Right forelimb (tissue), 1 donor: ENCODE measurements at regions not wholly inside any gene's neighbourhood (a gene's known extent, or its start where the extent isn't known, plus 50 kb on each side); places are given as distances from the start of the nearest gene placed in this dataset.
"Not testable (repeated sequence)": the region's sequence is repeated elsewhere in the genome, so short reads cannot be mapped to it uniquely, and the experiment has no call there.

ENCODE experiments used
- DNase-seq: peaks from one replicate; pipeline ENCODE4 v3.0.0-alpha.2; 2018

DNA sequence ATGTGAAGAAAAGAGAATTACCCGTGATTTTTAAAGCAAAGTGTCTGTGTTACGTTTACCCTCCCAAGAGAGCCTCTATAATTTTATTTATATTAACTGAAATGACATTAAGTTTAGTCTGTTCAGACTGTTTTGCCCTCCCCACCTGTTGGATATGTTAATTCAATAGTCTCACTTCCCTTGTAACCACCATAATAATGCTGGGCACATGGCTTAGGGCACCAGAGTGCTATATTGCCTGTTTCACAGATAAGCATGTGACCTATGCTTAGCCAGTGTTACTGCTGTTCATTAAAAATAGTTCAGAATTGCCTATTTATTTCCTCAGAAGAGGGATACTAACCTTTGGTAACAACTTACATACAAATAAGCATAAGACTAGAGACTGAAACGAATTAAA lies 446.2 kb downstream of the FAT4 start:
- no peak for DNase-seq

- no peak for DNase-seq
Observed at GRCh38 chr4:125762537-125762936, 447.8 kb downstream of the FAT4 start.

DNA sequence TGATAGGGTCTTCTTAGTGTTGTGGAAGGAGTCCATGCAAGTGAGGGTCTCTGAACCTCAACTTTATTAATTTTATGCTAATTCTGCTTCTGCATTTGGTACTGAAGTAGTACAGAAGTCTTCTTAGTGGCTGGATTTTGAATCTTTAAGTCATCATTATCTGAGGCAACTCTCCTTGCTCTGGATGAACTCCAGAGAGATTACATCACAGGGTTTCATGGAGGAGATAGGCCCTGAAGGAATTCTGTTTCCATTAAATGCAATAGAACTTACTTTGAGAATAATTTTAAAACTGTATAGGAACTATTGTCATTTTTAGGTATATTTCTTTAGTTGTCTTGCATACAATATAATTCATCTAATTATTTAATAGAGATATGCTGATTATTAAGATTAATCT lies 451.2 kb downstream of the FAT4 start:
- DNase-seq: no peak

GRCh38 chr4:125770814-125771398 lies 456.2 kb downstream of the FAT4 start:
- no peak for DNase-seq

DNA sequence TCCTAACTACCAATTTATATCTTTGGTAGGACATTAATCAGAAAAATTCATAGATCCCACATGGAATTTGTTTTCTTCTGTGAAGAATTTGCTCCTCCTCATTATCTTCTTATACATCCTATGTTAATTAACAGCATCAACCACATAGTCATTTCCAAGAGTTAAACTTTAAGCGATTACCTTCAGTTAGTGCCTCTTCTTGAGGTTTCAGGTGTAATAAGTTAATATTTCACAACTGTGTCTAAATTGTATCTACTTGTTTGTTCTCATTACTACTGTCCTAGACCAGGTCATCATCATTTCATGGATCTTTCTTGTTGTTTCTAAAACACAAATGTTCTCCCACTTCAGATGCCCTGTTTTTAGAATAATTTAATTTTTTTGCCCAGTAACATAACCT lies 457.9 kb downstream of the FAT4 start:
- no peak for DNase-seq

DNA sequence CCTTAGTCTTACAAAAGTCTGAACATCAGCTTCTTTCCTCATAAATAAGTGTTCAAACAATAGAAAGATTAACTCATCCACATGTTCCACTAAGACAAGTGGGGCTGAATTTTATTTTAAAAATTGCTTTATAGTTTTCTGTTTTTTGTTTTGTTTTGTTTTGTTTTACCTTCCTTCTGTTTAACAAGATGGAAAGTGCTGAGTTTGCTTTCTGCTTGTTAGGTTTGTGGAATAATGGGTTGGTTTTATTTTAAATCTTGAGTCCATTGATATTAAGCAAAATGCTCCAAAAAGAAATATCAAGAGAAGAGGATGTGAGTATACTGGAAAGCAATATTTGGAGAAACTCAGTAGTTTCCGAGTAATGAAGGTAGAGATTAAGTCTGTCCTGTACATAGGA lies 458.7 kb downstream of the FAT4 start:
- DNase-seq: no peak

DNA sequence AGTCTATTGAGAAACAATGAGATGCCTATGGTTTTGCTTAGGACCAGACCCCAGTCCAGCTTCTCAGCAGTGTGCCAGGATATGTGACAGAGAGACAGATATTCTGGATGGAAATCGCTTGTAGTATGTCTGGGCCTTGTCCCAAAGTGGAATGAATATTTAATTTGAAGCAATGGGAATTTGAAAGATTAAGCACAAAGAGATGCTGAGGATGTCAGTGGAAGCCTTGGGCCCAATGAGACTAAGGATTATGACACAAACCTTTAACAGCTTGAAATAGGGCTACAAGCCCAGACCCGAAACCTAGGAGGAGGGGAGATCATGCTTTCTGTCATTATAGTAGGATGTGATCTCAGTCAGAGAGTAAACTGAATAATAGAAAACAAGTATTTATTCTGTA lies 459.2 kb downstream of the FAT4 start:
- no peak for DNase-seq

- DNase-seq: no peak
Observed at GRCh38 chr4:125776146-125776545, 461.4 kb downstream of the FAT4 start.

- DNase-seq: no peak
Observed at GRCh38 chr4:125780164-125780563, 465.4 kb downstream of the FAT4 start.

GRCh38 chr4:125780747-125781146 lies 466.0 kb downstream of the FAT4 start:
- no peak for DNase-seq

DNA sequence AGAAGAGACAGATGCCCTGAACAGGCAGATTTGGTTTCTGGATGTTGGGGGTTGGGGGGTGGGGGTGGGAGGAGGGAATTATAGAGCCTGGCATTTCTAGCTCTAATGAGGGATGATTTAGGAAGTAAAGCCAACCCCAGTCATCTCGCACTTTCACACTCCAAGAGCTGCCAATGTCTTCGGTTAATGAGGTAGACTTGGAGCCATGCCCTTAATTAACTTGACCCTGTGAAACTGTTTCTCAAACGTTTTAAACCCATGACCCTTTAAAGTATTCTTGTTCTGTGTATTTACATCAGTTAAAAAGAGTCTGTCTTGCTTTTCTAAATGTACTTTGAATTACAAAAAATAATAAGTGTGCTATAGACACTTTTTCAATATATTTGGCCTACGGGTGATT lies 466.9 kb downstream of the FAT4 start:
- DNase-seq: no peak

GRCh38 chr4:125784741-125785140 lies 470.0 kb downstream of the FAT4 start:
- DNase-seq: no peak

DNA sequence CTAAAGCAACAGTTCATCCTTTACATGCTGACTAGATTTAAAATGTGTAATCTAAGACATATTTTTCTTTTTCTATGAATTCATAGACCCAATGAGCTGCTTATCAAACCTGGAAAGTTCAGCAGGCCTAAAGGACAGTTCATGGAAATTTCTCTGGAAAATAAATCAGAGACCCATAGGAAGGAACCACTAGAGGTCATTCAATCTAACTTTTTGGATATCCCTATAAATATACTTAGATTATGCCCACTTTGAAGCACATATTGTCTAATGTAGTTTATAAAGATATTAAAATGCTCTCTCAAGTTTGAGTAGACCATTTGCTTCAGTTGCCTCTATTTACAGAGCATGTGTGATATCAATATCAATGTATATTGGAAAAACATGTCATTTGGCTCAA lies 473.0 kb downstream of the FAT4 start:
- no peak for DNase-seq

DNA sequence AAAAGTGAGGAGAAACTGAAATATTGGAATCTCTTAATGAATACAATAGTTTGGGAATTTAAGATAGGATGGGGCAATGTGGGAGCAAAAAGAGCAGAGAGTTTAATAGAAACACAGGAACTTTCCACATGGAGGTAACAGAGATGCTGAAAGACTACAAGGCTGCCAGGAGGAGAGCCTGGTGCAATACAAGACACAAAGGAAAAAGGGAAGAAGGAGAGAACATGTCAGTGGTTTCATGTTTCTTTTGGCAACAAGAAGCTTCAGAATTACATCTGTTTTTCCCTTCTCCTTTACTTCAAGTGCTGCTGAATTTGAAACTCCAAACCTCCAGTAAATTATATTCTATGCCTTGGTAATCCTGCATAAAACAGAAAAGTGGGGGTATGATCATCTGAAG lies 474.3 kb downstream of the FAT4 start:
- no peak for DNase-seq

DNA sequence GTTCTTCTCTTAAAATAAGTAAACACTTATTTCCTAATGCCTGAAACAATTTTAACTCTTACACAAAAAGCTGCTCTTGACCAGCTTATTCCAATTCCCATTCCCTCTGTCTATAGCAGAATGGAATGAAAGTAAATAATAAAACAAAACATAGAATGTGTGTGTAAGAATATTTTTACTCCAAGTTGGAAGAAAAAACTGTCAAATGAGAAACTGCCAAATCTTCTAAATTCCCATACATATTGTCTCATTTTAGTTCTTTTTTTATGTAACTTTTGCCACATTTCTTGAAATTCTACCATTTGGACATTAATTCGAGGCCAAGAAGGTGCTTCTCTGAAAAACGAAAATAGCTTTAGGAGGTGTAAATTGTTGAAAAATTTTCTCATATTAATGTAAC lies 477.1 kb downstream of the FAT4 start:
- DNase-seq: no peak

DNA sequence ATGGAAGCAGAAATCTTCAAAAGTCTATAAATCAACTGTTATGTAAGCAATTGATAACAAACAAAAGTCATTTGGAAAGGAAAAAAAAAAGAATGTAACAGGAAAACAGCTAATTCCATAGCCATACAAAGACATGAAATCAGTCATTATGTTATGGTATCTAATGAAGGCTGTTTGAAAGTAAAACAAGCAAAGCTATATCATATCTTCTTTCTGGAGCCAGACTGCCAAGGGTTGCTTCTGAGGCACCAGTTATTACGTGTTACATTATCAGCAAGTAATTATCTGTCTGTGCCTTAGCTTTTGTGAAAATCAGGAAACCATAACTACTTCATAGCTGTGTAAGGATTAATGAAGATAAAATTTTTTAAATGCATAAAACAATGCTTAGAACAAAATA lies 480.2 kb downstream of the FAT4 start:
- no peak for DNase-seq

GRCh38 chr4:125796138-125796537 lies 481.4 kb downstream of the FAT4 start:
- no peak for DNase-seq

GRCh38 chr4:125797621-125798020 lies 482.9 kb downstream of the FAT4 start:
- DNase-seq: not testable (repeated sequence)

DNA sequence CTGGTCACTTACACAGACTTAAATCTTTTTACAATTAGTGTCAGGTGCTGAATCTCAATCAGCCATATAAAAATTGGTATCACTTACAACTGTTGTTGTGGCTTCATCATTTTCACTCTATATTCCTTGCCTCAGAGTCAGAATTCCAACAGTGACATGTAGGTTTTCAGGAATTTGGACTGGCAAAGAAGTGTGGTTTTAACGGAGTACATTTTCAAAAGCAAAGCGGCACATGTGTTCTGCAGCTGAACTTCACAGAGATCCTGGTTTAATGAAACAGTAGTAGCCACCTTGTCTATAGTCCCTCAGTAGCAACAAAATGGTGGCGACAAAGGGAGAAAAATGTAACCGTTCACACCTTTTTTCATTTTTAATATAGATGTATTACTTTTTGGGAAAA lies 486.6 kb downstream of the FAT4 start:
- DNase-seq: no peak

GRCh38 chr4:125801924-125802323 lies 487.2 kb downstream of the FAT4 start:
- no peak for DNase-seq

DNA sequence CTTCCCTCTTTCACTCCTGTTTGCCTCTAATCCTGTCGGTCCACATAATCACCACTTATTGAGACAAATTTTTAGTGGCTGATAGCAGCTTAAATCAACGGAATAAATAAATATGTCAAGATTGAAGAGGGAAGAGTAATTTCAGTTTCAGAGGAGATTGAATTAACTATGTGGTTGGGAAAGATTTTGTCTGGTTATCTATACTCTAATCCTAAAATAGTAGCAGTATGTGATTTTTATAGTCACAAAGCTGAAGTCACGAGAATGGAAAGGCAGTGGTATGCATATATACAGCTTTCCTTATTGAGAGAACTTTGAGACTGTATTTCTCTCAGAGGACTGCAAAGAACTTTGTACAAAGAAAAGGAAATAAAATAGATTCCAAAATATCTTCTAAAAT lies 493.3 kb downstream of the FAT4 start:
- no peak for DNase-seq

DNA sequence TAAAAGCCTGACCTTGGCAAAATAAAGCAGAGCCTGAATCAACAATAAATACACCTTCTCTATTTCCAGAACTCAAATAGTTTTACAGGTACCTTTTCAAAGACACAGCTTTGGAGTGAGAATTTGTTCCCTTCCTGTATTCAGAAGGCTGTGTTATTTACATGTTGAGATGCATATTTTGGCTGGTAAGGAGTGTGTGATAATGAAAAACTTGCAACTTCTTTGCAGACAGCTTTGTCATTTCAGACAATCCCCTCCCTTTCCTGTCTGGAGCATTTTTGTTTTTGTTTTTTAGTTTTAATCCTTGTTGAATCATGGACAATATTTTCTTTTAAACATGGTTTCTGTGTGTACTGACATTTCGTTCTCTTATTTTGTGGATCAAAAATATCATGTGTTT lies 493.8 kb downstream of the FAT4 start:
- DNase-seq: no peak

- no peak for DNase-seq
Observed at GRCh38 chr4:125811892-125812291, 497.1 kb downstream of the FAT4 start.

DNA sequence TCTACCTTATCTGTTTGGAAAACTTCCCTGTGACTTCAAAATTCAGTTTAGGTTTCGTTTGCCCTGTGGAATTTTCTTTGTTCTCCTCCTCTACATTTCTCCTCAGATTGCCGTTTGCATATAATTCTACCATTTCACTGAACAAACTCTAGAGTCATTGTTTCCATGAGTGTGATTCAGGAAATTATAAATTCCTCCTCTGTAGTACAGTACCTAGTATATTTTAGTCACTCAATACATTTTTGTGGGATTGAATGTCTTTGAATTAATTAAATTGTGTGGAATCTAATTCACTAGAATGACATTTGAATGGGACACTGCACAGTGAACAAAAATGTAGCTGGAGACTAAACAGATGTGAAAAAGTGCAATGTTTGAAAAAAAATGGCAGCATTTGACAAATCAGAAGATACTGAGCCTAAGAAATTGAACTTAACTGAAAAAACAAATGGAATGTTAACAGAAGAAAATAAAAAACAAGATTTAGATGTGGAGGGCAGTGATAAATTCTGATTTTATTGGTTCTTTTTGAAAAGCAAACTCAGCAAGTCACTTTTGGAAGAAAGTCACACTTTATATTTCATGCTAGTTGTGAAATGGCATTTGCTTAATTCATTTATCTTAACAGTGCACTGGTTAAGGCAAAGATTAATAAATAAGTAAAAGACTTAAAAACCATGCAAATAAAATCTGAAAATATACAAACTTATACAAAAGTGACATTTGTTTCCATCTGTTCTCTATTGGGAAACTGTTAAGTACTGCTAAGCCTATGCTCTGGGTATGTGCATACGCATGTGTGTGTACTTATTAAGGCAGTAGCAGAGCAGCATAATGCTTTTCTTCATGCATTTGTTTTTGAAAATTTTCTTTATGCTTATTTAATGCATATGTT lies 512.3 kb downstream of the FAT4 start:
- no peak for DNase-seq

GRCh38 chr4:125827696-125828052 lies 512.9 kb downstream of the FAT4 start:
- no peak for DNase-seq
